ENCODE measurements at regions not wholly inside any gene's neighbourhood (a gene's known extent, or its start where the extent isn't known, plus 50 kb on each side); places are given as distances from the start of the nearest gene placed in this dataset.

DNA sequence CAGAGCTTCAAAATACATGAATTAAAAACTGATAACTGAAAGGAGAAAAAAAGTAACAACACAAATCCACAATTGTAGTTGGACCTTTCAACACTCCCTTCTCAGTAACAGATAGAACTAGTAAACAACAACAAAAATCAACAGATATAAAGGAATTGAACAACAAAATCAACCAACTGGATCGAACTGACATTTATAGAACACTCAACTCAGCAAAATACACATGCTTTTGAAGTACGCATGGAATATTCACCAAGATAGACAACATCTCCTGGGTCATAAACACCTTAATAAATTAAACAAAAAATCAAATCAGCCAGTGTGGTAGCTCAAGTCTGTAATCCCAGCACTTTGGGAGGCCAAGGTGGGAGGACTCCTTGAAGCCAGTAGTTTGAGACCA is 63.3 kb downstream of the ILRUN start:
- Histone ChIP-seq H3K4me1 (ENCODE audit: control insufficient read depth, insufficient read depth, low read length) (peaks cover 5% of the 10 kb centered on the region; the same call in 1 of the 2 replicates), H4K5ac (ENCODE audit: low read depth, low read length) (no peak overlapping the region), H4K91ac (ENCODE audit: insufficient read depth, low read depth, low read length) (no peak overlapping the region), H2BK5ac (ENCODE audit: low read depth, low read length, poor library complexity, severe bottlenecking) (peak overlapping the region; percentile 13), H3K18ac (ENCODE audit: low read depth, low read length) (no peak overlapping the region), H3K27me3 (ENCODE audit: control insufficient read depth, insufficient read depth, low read length) (no peaks in the 10 kb centered on the region), H2BK120ac (ENCODE audit: low read depth, low read length) (no peak overlapping the region), H3K23ac (ENCODE audit: low read depth, low read length) (no peak overlapping the region), H3K4me2 (ENCODE audit: low read depth, low read length) (no peak overlapping the region), H3K27ac (ENCODE audit: insufficient read depth, low read length) (no peak overlapping the region), H2BK15ac (ENCODE audit: low read depth, low read length) (no peak overlapping the region; the same call in 2 of the 3 replicates), H2BK20ac (ENCODE audit: low read depth, low read length) (no peak overlapping the region), H4K20me1 (ENCODE audit: insufficient read depth, low read length) (no peaks in the 10 kb centered on the region; the same call in 1 of the 2 replicates), H3K36me3 (ENCODE audit: control insufficient read depth, insufficient read depth, low read length) (peaks cover 9% of the 10 kb centered on the region), H3K4ac (ENCODE audit: low read depth, low read length) (peak overlapping the region; percentile 32; the same call in 1 of the 2 replicates), H2AK5ac (ENCODE audit: low read depth, low read length) (0 out of 2 replicates have a peak overlapping the region, but pooled peaks have one; percentile 48), H3K9me1 (ENCODE audit: insufficient read depth, low read length) (peaks cover 3% of the 10 kb centered on the region; the same call in 1 of the 2 replicates), H3K9me3 (ENCODE audit: control insufficient read depth, insufficient read depth, low read length) (no peaks in the 10 kb centered on the region), H3K4me3 (ENCODE audit: insufficient read depth, low read depth, low read length) (no peak overlapping the region), H4K8ac (ENCODE audit: low read depth in 2 of 2, low read length in 2 of 2) (0 out of 4 replicates have a peak overlapping the region, but pooled peaks of 1 of the 2 experiments have one; percentile 11), H3K9ac (ENCODE audit: low read depth, low read length) (no peak overlapping the region), H2AK9ac (replicated peaks; ENCODE audit: low read depth, low read length, poor library complexity) (no peak overlapping the region), H3K79me1 (ENCODE audit: low read depth in 1 of 2, low read length in 2 of 2) (peaks cover 8 to 41% of the 10 kb centered on the region in 2 experiments), H3K56ac (ENCODE audit: extremely low read depth, insufficient read depth, low read length) (no peak overlapping the region), H3K14ac (replicated peaks; ENCODE audit: low read depth, low read length) (no peak overlapping the region), H2AFZ (replicated peaks; ENCODE audit: low read length, poor library complexity) (no peak overlapping the region)
- intact Hi-C loops (cut with micrococcal nuclease): no loop called here
- DNase-seq (no peak), ATAC-seq (ENCODE audit: low read depth) (no peak)
- ChIA-PET POLR2A (ENCODE audit: unreplicated experiment) (no interaction called here), CTCF (interaction anchor here (0.6 kb wide), 1 partner anchor 25 kb away, joined by 3 read pairs; no protein-coding TSS in a partner anchor)
- WGBS, 2 experiments (ENCODE audit: extremely low coverage in 2 of 2, insufficient read length in 1 of 2): 100% methylated on average over 1 of the region's 2 CpGs; no CpG with 5 or more reads in 1 of the 2 experiments
- BruUV-seq (replicated peaks): no TSS peak
- in situ Hi-C loops (cut with MboI; ENCODE audit: low sequenced_read_pairs): no loop called here
- dilution Hi-C loops (cut with HindIII; ENCODE audit: low sequenced_read_pairs, unreplicated experiment): no loop called here
- TF ChIP-seq FOS (IDR thresholded peaks at IDR 0.05; ENCODE audit: low read depth, low read length): no peak
